AG09319 (cell line): ENCODE measurements at regions not wholly inside any gene's neighbourhood (a gene's known extent, or its start where the extent isn't known, plus 50 kb on each side); places are given as distances from the start of the nearest gene placed in this dataset.

ENCODE experiments used
- DNase-seq: peaks from one replicate; pipeline ENCODE4 v3.0.0-alpha.2; 2010; ENCODE audit warnings: low read depth; ENCODE audit errors: extremely low read depth
- CTCF ChIP-seq: IDR thresholded peaks from 2 replicates; pipeline ENCODE4 v1.5.1; 2011; ENCODE audit warnings: low read depth, mild to moderate bottlenecking, inconsistent platforms, low read length, moderate library complexity

GRCh38 chr4:24713604-24714003 lies 81.8 kb upstream of the SOD3 start:
- no peak for DNase-seq
- no peak for TF ChIP-seq CTCF

- no peak for TF ChIP-seq CTCF
- no peak for DNase-seq
Observed at GRCh38 chr4:24719615-24720014, 75.8 kb upstream of the SOD3 start.

GRCh38 chr4:24720436-24720835 lies 74.9 kb upstream of the SOD3 start:
- no peak for DNase-seq
- no peak for TF ChIP-seq CTCF

- DNase-seq, result no peak
Observed at GRCh38 chr4:24720979-24721378, 74.4 kb upstream of the SOD3 start.

GRCh38 chr4:24722026-24722568 lies 73.3 kb upstream of the SOD3 start:
- no peak for DNase-seq
- TF ChIP-seq CTCF, result no peak

More at GRCh38 chr4:24720979-24721378, 74.4 kb upstream of the SOD3 start:
- TF ChIP-seq CTCF, result no peak

GRCh38 chr4:24727390-24728224 lies 67.8 kb upstream of the SOD3 start:
- DNase-seq, result no peak
- TF ChIP-seq CTCF, result no peak

GRCh38 chr4:24729119-24729730 lies 66.1 kb upstream of the SOD3 start:
- no peak for TF ChIP-seq CTCF

More at GRCh38 chr4:24729119-24729730, 66.1 kb upstream of the SOD3 start:
- no peak for DNase-seq
